Sigmoid colon (tissue), 4 donors: ENCODE measurements at regions not wholly inside any gene's neighbourhood (a gene's known extent, or its start where the extent isn't known, plus 50 kb on each side); places are given as distances from the start of the nearest gene placed in this dataset.

Experiments
- EP300 ChIP-seq, 4 donors: sonication (generic); formaldehyde crosslinking; IDR thresholded peaks; one replicate each; pipeline ENCODE4 v1.6.1; 2017; ENCODE audit warnings: antibody characterized with exemption in 4 of 4
- POLR2A ChIP-seq, 2 donors: fragments of 450-650 bp; IDR thresholded peaks; one replicate each; pipeline ENCODE4 v1.6.1; 2016; ENCODE audit warnings: antibody characterized with exemption in 2 of 2, mild to moderate bottlenecking in 2 of 2, moderate library complexity in 2 of 2
- POLR2AphosphoS5 ChIP-seq, 4 donors: sonication (generic); formaldehyde crosslinking; IDR thresholded peaks; one replicate each; pipeline ENCODE4 v1.6.1; 2017; ENCODE audit warnings: antibody characterized with exemption in 4 of 4
- TF ChIP-seq, protein P1 (sequence below), 4 experiments: fragments of 450-650 bp in 3 of 4; fragments of 200-600 bp in 1 of 4; IDR thresholded peaks; one replicate each; pipeline ENCODE4 v1.5.1; 2016 to 2019; ENCODE audit warnings: antibody characterized with exemption in 4 of 4, mild to moderate bottlenecking in 3 of 4, moderate library complexity in 2 of 4

GRCh38 chr20:47956268-47956995, 171.2 kb upstream of the SULF2 start:
- TF ChIP-seq POLR2A (IDR thresholded peaks at IDR 0.05) (no peak), EP300 (IDR thresholded peaks at IDR 0.05) (no peak), POLR2AphosphoS5 (IDR thresholded peaks at IDR 0.05) (peak in 1 of 4 donors; percentile 25)
- TF ChIP-seq, protein P1, sequence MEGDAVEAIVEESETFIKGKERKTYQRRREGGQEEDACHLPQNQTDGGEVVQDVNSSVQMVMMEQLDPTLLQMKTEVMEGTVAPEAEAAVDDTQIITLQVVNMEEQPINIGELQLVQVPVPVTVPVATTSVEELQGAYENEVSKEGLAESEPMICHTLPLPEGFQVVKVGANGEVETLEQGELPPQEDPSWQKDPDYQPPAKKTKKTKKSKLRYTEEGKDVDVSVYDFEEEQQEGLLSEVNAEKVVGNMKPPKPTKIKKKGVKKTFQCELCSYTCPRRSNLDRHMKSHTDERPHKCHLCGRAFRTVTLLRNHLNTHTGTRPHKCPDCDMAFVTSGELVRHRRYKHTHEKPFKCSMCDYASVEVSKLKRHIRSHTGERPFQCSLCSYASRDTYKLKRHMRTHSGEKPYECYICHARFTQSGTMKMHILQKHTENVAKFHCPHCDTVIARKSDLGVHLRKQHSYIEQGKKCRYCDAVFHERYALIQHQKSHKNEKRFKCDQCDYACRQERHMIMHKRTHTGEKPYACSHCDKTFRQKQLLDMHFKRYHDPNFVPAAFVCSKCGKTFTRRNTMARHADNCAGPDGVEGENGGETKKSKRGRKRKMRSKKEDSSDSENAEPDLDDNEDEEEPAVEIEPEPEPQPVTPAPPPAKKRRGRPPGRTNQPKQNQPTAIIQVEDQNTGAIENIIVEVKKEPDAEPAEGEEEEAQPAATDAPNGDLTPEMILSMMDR (IDR thresholded peaks at IDR 0.05): no peak
